ENCODE measurements at regions not wholly inside any gene's neighbourhood (a gene's known extent, or its start where the extent isn't known, plus 50 kb on each side); places are given as distances from the start of the nearest gene placed in this dataset.
A peak's percentile ranks its signal among the peaks of the same experiment; 100 is the strongest.

- H3K4me1 ChIP-seq (ENCODE audit: control insufficient read depth in 2 of 2, insufficient read depth in 1 of 2, low read depth in 1 of 2, low read length in 2 of 2), result peaks cover 0 to 19% of the 10 kb centered on the region in 2 donors
- H4K8ac ChIP-seq (ENCODE audit: low read depth, low read length), result no peak overlapping the region
- H2BK5ac ChIP-seq (ENCODE audit: low read length), result no peak overlapping the region
- peak overlapping the region; percentile 64 for H3K9ac ChIP-seq (ENCODE audit: low read depth, low read length, poor library complexity)
- H2BK12ac ChIP-seq (ENCODE audit: low read length), result no peak overlapping the region
- no peak overlapping the region for H3K27ac ChIP-seq (replicated peaks; ENCODE audit: low read length)
- H2AK5ac ChIP-seq (ENCODE audit: low read depth, low read length), result no peak overlapping the region
- no peaks in the 10 kb centered on the region for H3K27me3 ChIP-seq (ENCODE audit: control insufficient read depth in 3 of 3, insufficient read depth in 3 of 3, low read depth in 1 of 3, low read length in 3 of 3)
- no peak overlapping the region for H3K4ac ChIP-seq (ENCODE audit: low read length)
- no peak overlapping the region for H4K91ac ChIP-seq (ENCODE audit: low read depth, low read length, poor library complexity)
- no peak overlapping the region for H3K14ac ChIP-seq (ENCODE audit: low read length)
- no peak for DNase-seq (ENCODE audit: low spot score)
- no peak overlapping the region for H3K4me2 ChIP-seq (ENCODE audit: insufficient read depth, low read length, poor library complexity, severe bottlenecking)
- H2AFZ ChIP-seq (ENCODE audit: low read length), result peak overlapping the region; percentile 96
- H3K79me1 ChIP-seq (ENCODE audit: low read depth, low read length), result no peaks in the 10 kb centered on the region
- WGBS, 2 donors (ENCODE audit: extremely low coverage in 2 of 2, insufficient read length in 2 of 2, insufficient replicate concordance in 1 of 2), result no CpG with 5 or more reads among the region's 35 CpGs
- no peaks in the 10 kb centered on the region for H3K36me3 ChIP-seq (replicated peaks in 1 of 2; ENCODE audit: control insufficient read depth in 2 of 2, insufficient read depth in 2 of 2, low read length in 2 of 2)
- no peak overlapping the region for H2BK120ac ChIP-seq (ENCODE audit: low read depth, low read length)
- peak overlapping the region; percentile 7 for H2BK15ac ChIP-seq (ENCODE audit: low read length)
- peak overlapping the region; percentile 67 for H3K18ac ChIP-seq (ENCODE audit: low read length)
- H3K4me3 ChIP-seq (ENCODE audit: low read length in 2 of 2), result peak overlapping the region in 1 of 2 donors; percentile 38
- H3K9me3 ChIP-seq (replicated peaks in 1 of 2; ENCODE audit: control insufficient read depth in 2 of 2, insufficient read depth in 1 of 2, low read depth in 1 of 2, low read length in 2 of 2), result peaks cover 0 to 4% of the 10 kb centered on the region in 2 donors
- H3K23ac ChIP-seq (ENCODE audit: low read depth, low read length, poor library complexity), result no peak overlapping the region
These were observed 162.8 kb downstream of the FOXL1 start for GRCh38 chr16:86740906-86741799.

- Histone ChIP-seq H3K4me1 (ENCODE audit: control insufficient read depth in 2 of 2, insufficient read depth in 1 of 2, low read depth in 1 of 2, low read length in 2 of 2) (peaks cover 0 to 4% of the 10 kb centered on the region in 2 donors), H3K79me1 (ENCODE audit: low read depth, low read length) (no peaks in the 10 kb centered on the region), H3K9ac (ENCODE audit: low read depth, low read length, poor library complexity) (no peak overlapping the region), H2BK120ac (ENCODE audit: low read depth, low read length) (no peak overlapping the region), H2BK12ac (ENCODE audit: low read length) (no peak overlapping the region), H3K36me3 (replicated peaks in 1 of 2; ENCODE audit: control insufficient read depth in 2 of 2, insufficient read depth in 2 of 2, low read length in 2 of 2) (no peaks in the 10 kb centered on the region), H3K23ac (ENCODE audit: low read depth, low read length, poor library complexity) (no peak overlapping the region), H3K9me3 (replicated peaks in 1 of 2; ENCODE audit: control insufficient read depth in 2 of 2, insufficient read depth in 1 of 2, low read depth in 1 of 2, low read length in 2 of 2) (no peaks in the 10 kb centered on the region), H3K18ac (ENCODE audit: low read length) (peak overlapping the region; percentile 53), H2BK15ac (ENCODE audit: low read length) (no peak overlapping the region), H3K4me3 (ENCODE audit: low read length in 2 of 2) (no peak overlapping the region), H2AK5ac (ENCODE audit: low read depth, low read length) (no peak overlapping the region), H3K14ac (ENCODE audit: low read length) (no peak overlapping the region), H3K27ac (replicated peaks; ENCODE audit: low read length) (no peak overlapping the region), H3K4me2 (ENCODE audit: insufficient read depth, low read length, poor library complexity, severe bottlenecking) (no peak overlapping the region), H4K8ac (ENCODE audit: low read depth, low read length) (no peak overlapping the region), H2AFZ (ENCODE audit: low read length) (no peak overlapping the region), H4K91ac (ENCODE audit: low read depth, low read length, poor library complexity) (no peak overlapping the region), H2BK5ac (ENCODE audit: low read length) (no peak overlapping the region), H3K4ac (ENCODE audit: low read length) (no peak overlapping the region), H3K27me3 (ENCODE audit: control insufficient read depth in 3 of 3, insufficient read depth in 3 of 3, low read depth in 1 of 3, low read length in 3 of 3) (no peaks in the 10 kb centered on the region)
- DNase-seq (ENCODE audit: low spot score), result no peak
- no CpG with 5 or more reads among the region's 13 CpGs for WGBS, 2 donors (ENCODE audit: extremely low coverage in 2 of 2, insufficient read length in 2 of 2, insufficient replicate concordance in 1 of 2)
These were observed 169.4 kb downstream of the FOXL1 start for GRCh38 chr16:86747761-86748160.

GRCh38 chr16:86748652-86749051 is 170.3 kb downstream of the FOXL1 start:
- Histone ChIP-seq H2AK5ac (ENCODE audit: low read depth, low read length) (peak overlapping the region; percentile 52), H3K9me3 (replicated peaks in 1 of 2; ENCODE audit: control insufficient read depth in 2 of 2, insufficient read depth in 1 of 2, low read depth in 1 of 2, low read length in 2 of 2) (no peaks in the 10 kb centered on the region), H3K79me1 (ENCODE audit: low read depth, low read length) (no peaks in the 10 kb centered on the region), H2BK120ac (ENCODE audit: low read depth, low read length) (no peak overlapping the region), H2AFZ (ENCODE audit: low read length) (no peak overlapping the region), H3K27ac (replicated peaks; ENCODE audit: low read length) (no peak overlapping the region), H3K36me3 (replicated peaks in 1 of 2; ENCODE audit: control insufficient read depth in 2 of 2, insufficient read depth in 2 of 2, low read length in 2 of 2) (no peaks in the 10 kb centered on the region), H4K8ac (ENCODE audit: low read depth, low read length) (no peak overlapping the region), H3K9ac (ENCODE audit: low read depth, low read length, poor library complexity) (no peak overlapping the region), H3K4me3 (ENCODE audit: low read length in 2 of 2) (no peak overlapping the region), H3K4me1 (ENCODE audit: control insufficient read depth in 2 of 2, insufficient read depth in 1 of 2, low read depth in 1 of 2, low read length in 2 of 2) (peaks cover 0 to 4% of the 10 kb centered on the region in 2 donors), H3K4me2 (ENCODE audit: insufficient read depth, low read length, poor library complexity, severe bottlenecking) (no peak overlapping the region), H3K18ac (ENCODE audit: low read length) (peak overlapping the region; percentile 19), H4K91ac (ENCODE audit: low read depth, low read length, poor library complexity) (no peak overlapping the region), H3K27me3 (ENCODE audit: control insufficient read depth in 3 of 3, insufficient read depth in 3 of 3, low read depth in 1 of 3, low read length in 3 of 3) (no peaks in the 10 kb centered on the region), H3K4ac (ENCODE audit: low read length) (no peak overlapping the region), H3K23ac (ENCODE audit: low read depth, low read length, poor library complexity) (no peak overlapping the region), H2BK15ac (ENCODE audit: low read length) (no peak overlapping the region), H2BK12ac (ENCODE audit: low read length) (no peak overlapping the region), H3K14ac (ENCODE audit: low read length) (no peak overlapping the region), H2BK5ac (ENCODE audit: low read length) (no peak overlapping the region)
- no peak for DNase-seq (ENCODE audit: low spot score)
- no CpG with 5 or more reads among the region's 3 CpGs for WGBS, 2 donors (ENCODE audit: extremely low coverage in 2 of 2, insufficient read length in 2 of 2, insufficient replicate concordance in 1 of 2)
